Loucy (cell line): ENCODE measurements at regions not wholly inside any gene's neighbourhood (a gene's known extent, or its start where the extent isn't known, plus 50 kb on each side); places are given as distances from the start of the nearest gene placed in this dataset.

Source experiments
- H2AFZ ChIP-seq: fragments of 200-600 bp; sonication (generic); 2 replicates; pipeline ENCODE4 v1.6.0; 2016; ENCODE audit warnings: antibody characterized with exemption, mild to moderate bottlenecking, low read length, moderate library complexity
- H3F3A ChIP-seq: fragments of 200-600 bp; 2 replicates; pipeline ENCODE4 v1.6.0; 2016; ENCODE audit warnings: antibody characterized with exemption, low read depth, mild to moderate bottlenecking
- H3K27me3 ChIP-seq: fragments of 200-600 bp; sonication (generic); 2 replicates; pipeline ENCODE4 v1.6.1; 2014; ENCODE audit warnings: low read length, mild to moderate bottlenecking; ENCODE audit not compliant: insufficient read depth, poor library complexity, severe bottlenecking
- H3K36me3 ChIP-seq: fragments of 200-600 bp; sonication (generic); 2 replicates; pipeline ENCODE4 v1.6.1; 2016; ENCODE audit warnings: low read length; ENCODE audit not compliant: insufficient read depth
- H3K4me1 ChIP-seq: fragments of 200-600 bp; sonication (generic); 2 replicates; pipeline ENCODE4 v1.5.1; 2014; ENCODE audit warnings: low read length, mild to moderate bottlenecking; ENCODE audit not compliant: insufficient read depth, poor library complexity, severe bottlenecking
- H3K4me2 ChIP-seq: fragments of 200-600 bp; sonication (generic); 2 replicates; pipeline ENCODE4 v1.6.0; 2014; ENCODE audit warnings: antibody characterized with exemption, low read length, low read depth, mild to moderate bottlenecking; ENCODE audit not compliant: poor library complexity, severe bottlenecking
- H3K4me3 ChIP-seq: fragments of 200-600 bp; sonication (generic); 2 replicates; pipeline ENCODE4 v1.5.1; 2014; ENCODE audit warnings: low read length, mild to moderate bottlenecking, mixed read lengths; ENCODE audit not compliant: poor library complexity, severe bottlenecking
- H3K79me2 ChIP-seq: fragments of 200-600 bp; sonication (generic); 2 replicates; pipeline ENCODE4 v1.6.1; 2014; ENCODE audit warnings: low read length; ENCODE audit not compliant: insufficient read depth
- H3K9ac ChIP-seq: fragments of 200-600 bp; sonication (generic); 2 replicates; pipeline ENCODE4 v1.6.0; 2014; ENCODE audit warnings: mild to moderate bottlenecking, low read depth, low read length, moderate library complexity; ENCODE audit not compliant: poor library complexity, severe bottlenecking
- H3K9me2 ChIP-seq: fragments of 200-600 bp; sonication (generic); replicated peaks from 2 replicates; pipeline ENCODE4 v1.6.1; 2016; ENCODE audit warnings: low read depth, low read length, mixed read lengths
- H3K9me3 ChIP-seq: fragments of 200-600 bp; sonication (generic); 2 replicates; pipeline ENCODE4 v1.6.1; 2014; ENCODE audit warnings: mild to moderate bottlenecking, antibody characterized with exemption, low read length, low read depth; ENCODE audit not compliant: insufficient read depth
- H4K20me1 ChIP-seq: fragments of 200-600 bp; sonication (generic); 2 replicates; pipeline ENCODE4 v1.6.0; 2014; ENCODE audit warnings: antibody characterized with exemption, low read length, mild to moderate bottlenecking; ENCODE audit not compliant: insufficient read depth, poor library complexity, severe bottlenecking
- CTCF ChIP-seq: fragments of 200-600 bp; sonication (generic); conservative IDR thresholded peaks from 2 replicates; pipeline ENCODE4 v1.5.1; 2014; ENCODE audit warnings: mild to moderate bottlenecking, antibody characterized with exemption, low read length
- EZH2phosphoT487 ChIP-seq: fragments of 200-600 bp; IDR thresholded peaks from 2 replicates; pipeline ENCODE4 v1.6.1; 2018; ENCODE audit warnings: antibody characterized with exemption, mild to moderate bottlenecking, moderate library complexity, borderline replicate concordance

GRCh38 chr6:159508931-159509330 lies 184.1 kb downstream of the SOD2 start:
- H3K36me3 ChIP-seq, result no peaks in the 10 kb centered on the region
- TF ChIP-seq CTCF (no peak), EZH2phosphoT487 (no peak)
- no peak overlapping the region for H3K4me2 ChIP-seq
- no peaks in the 10 kb centered on the region for H3F3A ChIP-seq
- H3K9me3 ChIP-seq, result no peaks in the 10 kb centered on the region; the same call in 1 of the 2 replicates
- H3K4me1 ChIP-seq, result no peaks in the 10 kb centered on the region
- no peaks in the 10 kb centered on the region for H3K79me2 ChIP-seq
- no peak overlapping the region for H3K9ac ChIP-seq
- no peaks in the 10 kb centered on the region for H4K20me1 ChIP-seq
- H3K27me3 ChIP-seq, result no peaks in the 10 kb centered on the region
- no peak overlapping the region for H2AFZ ChIP-seq
- no peaks in the 10 kb centered on the region for H3K9me2 ChIP-seq
- H3K4me3 ChIP-seq, result no peak overlapping the region

DNA sequence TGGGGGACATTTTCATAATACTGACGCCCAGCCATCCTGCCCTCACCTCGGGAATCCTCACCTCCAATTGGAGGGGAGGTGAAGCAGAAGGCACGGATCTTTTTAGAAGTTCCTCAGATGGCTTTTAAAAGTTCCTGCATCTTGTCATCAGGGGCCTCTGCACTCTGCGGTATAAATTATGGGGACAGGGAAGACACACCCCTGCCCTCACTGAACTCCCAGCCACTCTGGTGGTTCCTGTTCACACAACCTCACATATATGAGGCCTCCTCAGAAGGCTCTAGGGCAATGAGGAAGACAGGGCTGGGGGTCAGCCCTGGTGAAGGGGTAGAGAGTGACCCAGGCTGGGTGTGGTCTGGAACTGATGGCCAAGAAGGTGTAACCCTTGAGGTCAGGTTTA lies 187.0 kb downstream of the SOD2 start:
- Histone ChIP-seq H3K4me1 (no peaks in the 10 kb centered on the region), H3K36me3 (no peaks in the 10 kb centered on the region), H3K79me2 (no peaks in the 10 kb centered on the region), H3K4me3 (no peak overlapping the region), H3K27me3 (no peaks in the 10 kb centered on the region), H3K9ac (no peak overlapping the region), H3K9me2 (no peaks in the 10 kb centered on the region), H4K20me1 (no peaks in the 10 kb centered on the region), H2AFZ (no peak overlapping the region), H3K9me3 (no peaks in the 10 kb centered on the region; the same call in 1 of the 2 replicates), H3F3A (no peaks in the 10 kb centered on the region), H3K4me2 (no peak overlapping the region)
- TF ChIP-seq EZH2phosphoT487 (no peak), CTCF (no peak)

GRCh38 chr6:159505140-159505922 lies 187.7 kb downstream of the SOD2 start:
- no peak overlapping the region for H3K4me2 ChIP-seq
- no peak overlapping the region for H2AFZ ChIP-seq
- no peaks in the 10 kb centered on the region; the same call in 1 of the 2 replicates for H3K9me3 ChIP-seq
- no peaks in the 10 kb centered on the region for H3K4me1 ChIP-seq
- H3K9me2 ChIP-seq, result no peaks in the 10 kb centered on the region
- no peaks in the 10 kb centered on the region for H3K27me3 ChIP-seq
- no peak overlapping the region for H3K4me3 ChIP-seq
- H3K79me2 ChIP-seq, result no peaks in the 10 kb centered on the region
- no peak overlapping the region for H3K9ac ChIP-seq
- H3K36me3 ChIP-seq, result no peaks in the 10 kb centered on the region
- TF ChIP-seq CTCF, result no peak
- no peak for TF ChIP-seq EZH2phosphoT487
- H4K20me1 ChIP-seq, result no peaks in the 10 kb centered on the region
- H3F3A ChIP-seq, result no peaks in the 10 kb centered on the region
